Mucosa of gallbladder (tissue), 1 donor: ENCODE measurements at regions not wholly inside any gene's neighbourhood (a gene's known extent, or its start where the extent isn't known, plus 50 kb on each side); places are given as distances from the start of the nearest gene placed in this dataset.
A peak's percentile ranks its signal among the peaks of the same experiment; 100 is the strongest.

ENCODE experiments used
- DNase-seq: peaks from one replicate; pipeline ENCODE4 v3.0.0-alpha.2; 2020; ENCODE audit warnings: low spot score
- donor health status: DM: no; HTN: no; CAD: no.

GRCh38 chr2:226435146-226435545 lies 364.5 kb downstream of the IRS1 start:
- DNase-seq, result no peak

GRCh38 chr2:226434702-226435101 lies 364.9 kb downstream of the IRS1 start:
- no peak for DNase-seq

GRCh38 chr2:226431288-226431948 lies 368.2 kb downstream of the IRS1 start:
- no peak for DNase-seq

- no peak for DNase-seq
Observed at GRCh38 chr2:226429476-226429875, 370.1 kb downstream of the IRS1 start.

GRCh38 chr2:226427538-226428307 lies 371.9 kb downstream of the IRS1 start:
- DNase-seq, result no peak

- no peak for DNase-seq
Observed at GRCh38 chr2:226426292-226426736, 373.3 kb downstream of the IRS1 start.

GRCh38 chr2:226424971-226425370 lies 374.6 kb downstream of the IRS1 start:
- DNase-seq, result no peak

- no peak for DNase-seq
Observed at GRCh38 chr2:226423498-226423960, 376.1 kb downstream of the IRS1 start.

GRCh38 chr2:226420646-226421045 lies 379.0 kb downstream of the IRS1 start:
- DNase-seq, result no peak

GRCh38 chr2:226418521-226418920 lies 381.1 kb downstream of the IRS1 start:
- DNase-seq, result no peak

- DNase-seq, result no peak
Observed at GRCh38 chr2:226414335-226414734, 385.3 kb downstream of the IRS1 start.

- DNase-seq, result no peak
Observed at GRCh38 chr2:226413498-226414130, 386.0 kb downstream of the IRS1 start.

GRCh38 chr2:226411727-226412360 lies 387.8 kb downstream of the IRS1 start:
- DNase-seq, result peak; percentile 60

GRCh38 chr2:226411205-226411604 lies 388.4 kb downstream of the IRS1 start:
- no peak for DNase-seq

GRCh38 chr2:226410247-226410835 lies 389.3 kb downstream of the IRS1 start:
- no peak for DNase-seq

- no peak for DNase-seq
Observed at GRCh38 chr2:226409134-226409533, 390.5 kb downstream of the IRS1 start.

GRCh38 chr2:226408141-226408540 lies 391.5 kb downstream of the IRS1 start:
- DNase-seq, result no peak

GRCh38 chr2:226407135-226407534 lies 392.5 kb downstream of the IRS1 start:
- no peak for DNase-seq

- DNase-seq, result no peak
Observed at GRCh38 chr2:226405465-226405864, 394.2 kb downstream of the IRS1 start.

- no peak for DNase-seq
Observed at GRCh38 chr2:226403369-226403768, 396.3 kb downstream of the IRS1 start.

- no peak for DNase-seq
Observed at GRCh38 chr2:226399006-226399405, 400.6 kb downstream of the IRS1 start.

GRCh38 chr2:226398580-226398979 lies 401.0 kb downstream of the IRS1 start:
- no peak for DNase-seq
